ENCODE measurements at regions not wholly inside any gene's neighbourhood (a gene's known extent, or its start where the extent isn't known, plus 50 kb on each side); places are given as distances from the start of the nearest gene placed in this dataset.

GRCh38 chr14:106051796-106052195 is 525.4 kb downstream of the TMEM121 start:
- Histone ChIP-seq H3K27me3 (ENCODE audit: control insufficient read depth in 1 of 2, insufficient read depth in 2 of 2, low read length in 2 of 2) (peaks cover 0 to 3% of the 10 kb centered on the region in 2 experiments), H3K36me3 (ENCODE audit: insufficient read depth, low read length) (no peaks in the 10 kb centered on the region), H3K27ac (ENCODE audit: low read depth in 1 of 2, low read length in 2 of 2) (no peak overlapping the region), H3K4me1 (ENCODE audit: insufficient read depth, low read length) (peaks cover 8% of the 10 kb centered on the region), H3K9me3 (ENCODE audit: control insufficient read depth in 1 of 2, insufficient read depth in 1 of 2, low read length in 2 of 2) (no peaks in the 10 kb centered on the region), H3K4me3 (ENCODE audit: low read length) (no peak overlapping the region)
- H3K4me3 Mint-ChIP-seq, result no peak overlapping the region
- POLR2A ChIA-PET, result interaction anchor here (0.6 kb wide), 1 partner anchor 68 kb away, joined by 3 read pairs; no protein-coding TSS in a partner anchor
- H3K27ac Mint-ChIP-seq, result no peak overlapping the region
- H3K9me3 Mint-ChIP-seq, result no peaks in the 10 kb centered on the region
- H3K27me3 Mint-ChIP-seq, result peaks cover 6% of the 10 kb centered on the region
- H3K36me3 Mint-ChIP-seq (ENCODE audit: low read depth), result no peaks in the 10 kb centered on the region
- TF ChIP-seq CTCF (IDR thresholded peaks at IDR 0.05), result no peak
- intact Hi-C loops (cut with DNase I, micrococcal nuclease), result no loop called here
- CTCF ChIA-PET, result no interaction called here
- ATAC-seq (ENCODE audit: poor library complexity), result no peak
- H3K4me1 Mint-ChIP-seq (ENCODE audit: low read depth), result peaks cover 8% of the 10 kb centered on the region
- DNase-seq, result no peak

DNA sequence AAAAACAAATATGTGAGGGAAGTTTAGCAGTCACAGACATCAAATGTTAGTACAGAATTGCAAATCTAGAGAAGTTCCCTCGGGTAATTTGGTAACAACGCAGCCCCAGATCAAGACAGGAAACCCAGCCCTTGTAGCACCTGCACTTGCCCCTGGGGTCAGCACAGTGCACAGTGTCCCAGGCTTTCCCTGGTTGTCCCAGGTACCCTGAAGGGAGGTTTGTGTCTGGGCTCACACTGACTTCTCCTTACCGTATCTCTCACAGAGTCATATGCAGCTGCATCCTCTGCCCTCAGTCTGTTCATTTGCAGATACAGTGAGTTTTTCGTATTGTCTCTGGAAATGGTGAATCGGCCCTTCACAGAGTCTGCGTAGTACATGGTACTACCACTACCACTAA is 528.9 kb downstream of the TMEM121 start:
- DNase-seq (no peak), ATAC-seq (ENCODE audit: poor library complexity) (no peak)
- Histone ChIP-seq H3K9me3 (ENCODE audit: control insufficient read depth in 1 of 2, insufficient read depth in 1 of 2, low read length in 2 of 2) (no peaks in the 10 kb centered on the region), H3K27ac (ENCODE audit: low read depth in 1 of 2, low read length in 2 of 2) (no peak overlapping the region), H3K4me3 (ENCODE audit: low read length) (no peak overlapping the region), H3K4me1 (ENCODE audit: insufficient read depth, low read length) (peaks cover 8% of the 10 kb centered on the region), H3K36me3 (ENCODE audit: insufficient read depth, low read length) (no peaks in the 10 kb centered on the region), H3K27me3 (ENCODE audit: control insufficient read depth in 1 of 2, insufficient read depth in 2 of 2, low read length in 2 of 2) (peaks cover 0 to 3% of the 10 kb centered on the region in 2 experiments)
- intact Hi-C loops (cut with DNase I, micrococcal nuclease), result no loop called here
- Mint-ChIP-seq H3K27me3 (peaks cover 10% of the 10 kb centered on the region), H3K9me3 (no peaks in the 10 kb centered on the region), H3K27ac (no peak overlapping the region), H3K4me1 (ENCODE audit: low read depth) (peaks cover 8% of the 10 kb centered on the region), H3K36me3 (ENCODE audit: low read depth) (no peaks in the 10 kb centered on the region), H3K4me3 (no peak overlapping the region)
- POLR2A ChIA-PET, result no interaction called here
- no peak for TF ChIP-seq CTCF (IDR thresholded peaks at IDR 0.05)
- CTCF ChIA-PET, result interaction anchor here (1.5 kb wide), 1 partner anchor 54 kb away, joined by 4 read pairs; no protein-coding TSS in a partner anchor

DNA sequence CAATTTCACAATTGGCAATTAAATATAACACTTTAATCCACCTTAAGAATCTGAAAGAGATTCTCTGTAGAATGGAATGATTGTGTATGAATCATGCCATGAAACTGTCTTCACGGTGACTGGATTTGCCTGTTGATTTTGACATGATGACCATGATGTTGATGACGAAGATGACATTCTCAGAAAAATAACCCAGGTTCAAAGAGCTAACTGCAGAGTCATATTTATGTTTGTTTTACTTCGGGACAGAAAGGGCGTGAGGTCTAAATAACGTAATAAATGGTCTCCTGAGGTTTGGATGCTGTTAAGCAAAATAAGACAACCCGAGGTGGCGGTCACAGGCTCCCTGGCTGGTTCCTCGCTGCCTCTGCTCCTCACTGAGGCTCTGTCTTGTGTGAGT is 532.0 kb downstream of the TMEM121 start:
- Histone ChIP-seq H3K4me3 (ENCODE audit: low read length) (no peak overlapping the region), H3K9me3 (ENCODE audit: control insufficient read depth in 1 of 2, insufficient read depth in 1 of 2, low read length in 2 of 2) (no peaks in the 10 kb centered on the region), H3K27me3 (ENCODE audit: control insufficient read depth in 1 of 2, insufficient read depth in 2 of 2, low read length in 2 of 2) (peaks cover 0 to 3% of the 10 kb centered on the region in 2 experiments), H3K4me1 (ENCODE audit: insufficient read depth, low read length) (peaks cover 24% of the 10 kb centered on the region), H3K27ac (ENCODE audit: low read depth in 1 of 2, low read length in 2 of 2) (no peak overlapping the region), H3K36me3 (ENCODE audit: insufficient read depth, low read length) (no peaks in the 10 kb centered on the region)
- Mint-ChIP-seq H3K27me3 (peaks cover 4% of the 10 kb centered on the region), H3K4me1 (ENCODE audit: low read depth) (peaks cover 25% of the 10 kb centered on the region), H3K27ac (no peak overlapping the region), H3K4me3 (no peak overlapping the region), H3K9me3 (no peaks in the 10 kb centered on the region), H3K36me3 (ENCODE audit: low read depth) (no peaks in the 10 kb centered on the region)
- TF ChIP-seq CTCF (IDR thresholded peaks at IDR 0.05), result no peak
- ATAC-seq (ENCODE audit: poor library complexity) (no peak), DNase-seq (no peak)
- intact Hi-C loops (cut with DNase I, micrococcal nuclease), result no loop called here
- ChIA-PET CTCF (no interaction called here), POLR2A (no interaction called here)

Measured in CD4-positive, alpha-beta T cell (primary cell).